NCI-H510A (cell line): ENCODE measurements at regions not wholly inside any gene's neighbourhood (a gene's known extent, or its start where the extent isn't known, plus 50 kb on each side); places are given as distances from the start of the nearest gene placed in this dataset.

ENCODE experiments used
- DNase-seq: peaks from one replicate; lab custom pipeline; 2025; lab: John Stamatoyannopoulos, UW

GRCh38 chr18:56224669-56225561 is 413.5 kb downstream of the TXNL1 start:
- no peak for DNase-seq

- no peak for DNase-seq
Measured at GRCh38 chr18:56221195-56222065, 417.0 kb downstream of the TXNL1 start.

- DNase-seq, result no peak
Measured at GRCh38 chr18:56217406-56217805, 421.0 kb downstream of the TXNL1 start.

GRCh38 chr18:56214706-56215105 is 423.7 kb downstream of the TXNL1 start:
- DNase-seq, result no peak

- DNase-seq, result no peak
Measured at GRCh38 chr18:56210520-56210919, 427.9 kb downstream of the TXNL1 start.

- no peak for DNase-seq
Measured at GRCh38 chr18:56207989-56208388, 430.4 kb downstream of the TXNL1 start.

- no peak for DNase-seq
Measured at GRCh38 chr18:56204052-56204451, 434.3 kb downstream of the TXNL1 start.

GRCh38 chr18:56202678-56203077 is 435.7 kb downstream of the TXNL1 start:
- no peak for DNase-seq

GRCh38 chr18:56200381-56200911 is 437.9 kb downstream of the TXNL1 start:
- no peak for DNase-seq

GRCh38 chr18:56199580-56200330 is 438.6 kb downstream of the TXNL1 start:
- DNase-seq, result no peak

- DNase-seq, result no peak
Measured at GRCh38 chr18:56197241-56197859, 441.0 kb downstream of the TXNL1 start.

GRCh38 chr18:56196495-56197225 is 441.7 kb downstream of the TXNL1 start:
- DNase-seq, result no peak

- DNase-seq, result no peak
Measured at GRCh38 chr18:56191334-56191733, 447.1 kb downstream of the TXNL1 start.

- DNase-seq, result no peak
Measured at GRCh38 chr18:56189615-56190014, 448.8 kb downstream of the TXNL1 start.

GRCh38 chr18:56188529-56189275 is 449.7 kb downstream of the TXNL1 start:
- DNase-seq, result no peak

GRCh38 chr18:56186319-56186718 is 452.1 kb downstream of the TXNL1 start:
- no peak for DNase-seq

GRCh38 chr18:56185126-56185525 is 453.3 kb downstream of the TXNL1 start:
- DNase-seq, result no peak

GRCh38 chr18:56176751-56177150 is 461.6 kb downstream of the TXNL1 start:
- no peak for DNase-seq

- DNase-seq, result no peak
Measured at GRCh38 chr18:56175330-56176001, 462.9 kb downstream of the TXNL1 start.
